GM21529 (cell line): ENCODE measurements at regions not wholly inside any gene's neighbourhood (a gene's known extent, or its start where the extent isn't known, plus 50 kb on each side); places are given as distances from the start of the nearest gene placed in this dataset.
"Not testable (repeated sequence)": the region's sequence is repeated elsewhere in the genome, so short reads cannot be mapped to it uniquely, and the experiment has no call there.

Experiments used
- ATAC-seq: cut with Tn5 transposase; IDR thresholded peaks from one replicate; pipeline ENCODE4 v1.9.1; 2021; ENCODE audit not compliant: unreplicated experiment

DNA sequence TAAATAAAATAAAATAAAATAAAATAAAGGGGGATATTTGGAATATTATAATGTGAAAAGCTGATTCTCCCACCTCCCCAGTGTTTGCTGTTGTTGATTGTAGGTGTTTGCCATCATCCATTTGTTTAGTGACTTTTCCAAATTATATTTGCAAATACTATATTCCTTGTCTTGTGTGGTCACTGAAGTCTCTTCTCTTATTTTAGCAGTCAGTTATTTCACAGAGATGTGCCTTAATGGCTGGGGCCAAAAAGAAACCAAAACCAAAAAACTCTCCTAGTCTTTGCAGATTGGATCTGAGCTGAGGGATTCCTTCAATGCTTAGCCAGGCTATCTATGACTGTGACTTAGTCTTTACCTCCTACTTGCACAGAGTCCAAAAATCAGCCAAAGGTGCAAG is 70.9 kb upstream of the ZNF169 start:
- ATAC-seq: no peak

DNA sequence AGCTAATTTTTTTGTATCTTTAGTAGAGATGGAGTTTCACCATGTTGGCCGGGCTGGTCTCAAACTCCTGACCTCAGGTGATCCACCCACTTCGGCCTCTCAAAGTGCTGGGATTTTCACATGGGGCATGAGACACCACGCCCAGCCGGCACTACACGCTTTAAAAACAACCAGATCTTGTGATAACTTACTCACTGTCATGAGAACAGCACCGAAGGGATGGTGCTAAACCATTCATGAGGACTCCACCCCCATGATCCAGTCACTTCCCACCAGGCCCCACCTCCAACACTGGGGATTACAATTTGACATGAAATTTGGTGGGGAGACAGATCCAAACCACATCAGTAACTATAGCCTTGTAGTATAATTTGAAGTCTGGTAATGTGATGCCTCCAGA is 67.4 kb upstream of the ZNF169 start:
- not testable (repeated sequence) for ATAC-seq

DNA sequence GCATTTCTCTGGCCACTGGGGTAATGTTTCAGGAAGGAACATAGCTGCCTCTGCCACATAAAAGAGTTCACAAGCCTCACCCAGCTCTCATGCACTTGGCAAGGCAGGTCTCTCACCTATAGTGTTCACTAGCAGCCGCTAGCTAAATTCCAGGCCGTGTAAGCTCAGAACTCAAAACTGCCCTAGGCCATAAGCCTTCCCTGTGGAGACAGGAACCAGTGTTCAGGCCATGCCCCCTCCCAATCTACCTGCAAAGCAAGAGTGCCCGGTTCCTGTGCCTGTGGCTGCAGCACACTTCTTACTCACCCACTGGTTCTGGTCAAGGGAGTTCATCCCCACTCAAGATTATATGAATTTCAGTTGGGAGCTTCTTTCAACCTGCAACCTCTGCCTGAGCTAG is 60.7 kb upstream of the ZNF169 start:
- ATAC-seq: no peak

GRCh38 chr9:94199776-94200175 is 59.3 kb upstream of the ZNF169 start:
- ATAC-seq: no peak

- no peak for ATAC-seq
Observed at GRCh38 chr9:94204174-94204573, 54.9 kb upstream of the ZNF169 start.

DNA sequence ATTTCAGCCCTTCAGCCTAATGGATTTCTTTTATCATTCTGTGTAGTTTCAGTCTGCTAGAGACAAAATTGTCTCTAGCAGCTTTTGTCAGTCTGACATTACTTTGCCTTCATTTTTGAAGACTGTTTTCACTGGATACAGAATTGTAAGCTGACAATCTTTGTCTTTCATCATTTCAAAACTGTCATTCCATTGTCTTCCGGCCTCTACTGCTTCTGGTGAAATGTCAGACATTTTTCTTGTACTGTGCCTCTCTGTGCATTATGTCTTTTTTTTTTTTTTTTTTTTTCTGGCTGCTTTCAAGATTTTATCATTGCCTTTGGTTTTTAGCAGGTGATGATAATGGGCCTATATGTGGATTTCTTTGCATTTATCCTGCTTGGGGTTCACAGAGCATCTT is 51.3 kb upstream of the ZNF169 start:
- no peak for ATAC-seq
